ENCODE measurements at regions not wholly inside any gene's neighbourhood (a gene's known extent, or its start where the extent isn't known, plus 50 kb on each side); places are given as distances from the start of the nearest gene placed in this dataset.

GRCh38 chr6:18053555-18054445 lies 66.4 kb upstream of the KIF13A start:
- Histone ChIP-seq H2AK5ac (ENCODE audit: low read length, severe bottlenecking) (no peak overlapping the region), H3K14ac (ENCODE audit: low read length in 2 of 2) (no peak overlapping the region), H3K9me3 (ENCODE audit: control insufficient read depth, low read length) (no peaks in the 10 kb centered on the region), H3K4me2 (ENCODE audit: low read length, poor library complexity, severe bottlenecking) (no peak overlapping the region), H3K23ac (ENCODE audit: low read length in 2 of 2) (no peak overlapping the region), H4K8ac (ENCODE audit: low read length) (no peak overlapping the region), H3K79me1 (replicated peaks; ENCODE audit: low read length, poor library complexity, severe bottlenecking) (no peaks in the 10 kb centered on the region), H3K27me3 (ENCODE audit: control insufficient read depth in 1 of 2, insufficient read depth in 1 of 2, low read length in 2 of 2) (peaks cover 0 to 5% of the 10 kb centered on the region in 2 experiments), H3K4me3 (ENCODE audit: insufficient read depth in 1 of 2, low read depth in 1 of 2, low read length in 2 of 2) (no peak overlapping the region), H2BK12ac (ENCODE audit: low read length in 2 of 2) (no peak overlapping the region), H2BK120ac (ENCODE audit: low read depth, low read length) (no peak overlapping the region), H3K9ac (ENCODE audit: low read length) (peak overlapping the region; percentile 73), H3K4me1 (ENCODE audit: control insufficient read depth, insufficient read depth, low read depth, low read length) (no peaks in the 10 kb centered on the region), H2AFZ (ENCODE audit: low read depth, low read length) (no peak overlapping the region), H2BK15ac (ENCODE audit: low read depth, poor library complexity, severe bottlenecking) (no peak overlapping the region), H2BK5ac (ENCODE audit: low read depth, low read length, poor library complexity, severe bottlenecking) (no peak overlapping the region), H4K91ac (ENCODE audit: low read length) (no peak overlapping the region), H3K27ac (ENCODE audit: low read length, poor library complexity, severe bottlenecking) (no peak overlapping the region), H3K4ac (ENCODE audit: low read depth in 1 of 2, low read length in 2 of 2) (no peak overlapping the region), H3K18ac (ENCODE audit: low read depth in 1 of 2, low read length in 2 of 2) (no peak overlapping the region), H3K36me3 (ENCODE audit: control insufficient read depth in 1 of 2, insufficient read depth in 2 of 2, low read depth in 1 of 2, low read length in 2 of 2) (no peaks in the 10 kb centered on the region)
- no peak for DNase-seq
- 93% methylated on average over 4 of the region's 6 CpGs for WGBS

- no peak overlapping the region for H3K4me3 ChIP-seq (ENCODE audit: insufficient read depth in 1 of 2, low read depth in 1 of 2, low read length in 2 of 2)
- peak overlapping the region; percentile 73 for H3K9ac ChIP-seq (ENCODE audit: low read length)
- H4K8ac ChIP-seq (ENCODE audit: low read length) = no peak overlapping the region
- no peak overlapping the region for H3K27ac ChIP-seq (ENCODE audit: low read length, poor library complexity, severe bottlenecking)
- no peak overlapping the region for H3K4ac ChIP-seq (ENCODE audit: low read depth in 1 of 2, low read length in 2 of 2)
- H3K23ac ChIP-seq (ENCODE audit: low read length in 2 of 2) = no peak overlapping the region
- no peak overlapping the region for H2AK5ac ChIP-seq (ENCODE audit: low read length, severe bottlenecking)
- H3K27me3 ChIP-seq (ENCODE audit: control insufficient read depth in 1 of 2, insufficient read depth in 1 of 2, low read length in 2 of 2) = peaks cover 0 to 2% of the 10 kb centered on the region in 2 experiments
- H2BK12ac ChIP-seq (ENCODE audit: low read length in 2 of 2) = no peak overlapping the region
- no peaks in the 10 kb centered on the region for H3K36me3 ChIP-seq (ENCODE audit: control insufficient read depth in 1 of 2, insufficient read depth in 2 of 2, low read depth in 1 of 2, low read length in 2 of 2)
- no peak overlapping the region for H2BK15ac ChIP-seq (ENCODE audit: low read depth, poor library complexity, severe bottlenecking)
- WGBS = 100% methylated on average over 4 of the region's 7 CpGs
- no peak overlapping the region for H2BK120ac ChIP-seq (ENCODE audit: low read depth, low read length)
- no peak overlapping the region for H2BK5ac ChIP-seq (ENCODE audit: low read depth, low read length, poor library complexity, severe bottlenecking)
- no peak overlapping the region for H3K18ac ChIP-seq (ENCODE audit: low read depth in 1 of 2, low read length in 2 of 2)
- peak; percentile 33 for DNase-seq
- no peaks in the 10 kb centered on the region for H3K79me1 ChIP-seq (replicated peaks; ENCODE audit: low read length, poor library complexity, severe bottlenecking)
- no peak overlapping the region for H3K4me2 ChIP-seq (ENCODE audit: low read length, poor library complexity, severe bottlenecking)
- H2AFZ ChIP-seq (ENCODE audit: low read depth, low read length) = no peak overlapping the region
- H3K14ac ChIP-seq (ENCODE audit: low read length in 2 of 2) = no peak overlapping the region
- no peaks in the 10 kb centered on the region for H3K4me1 ChIP-seq (ENCODE audit: control insufficient read depth, insufficient read depth, low read depth, low read length)
- no peaks in the 10 kb centered on the region for H3K9me3 ChIP-seq (ENCODE audit: control insufficient read depth, low read length)
- H4K91ac ChIP-seq (ENCODE audit: low read length) = no peak overlapping the region
Observed at GRCh38 chr6:18053078-18053477, 65.6 kb upstream of the KIF13A start.

- Histone ChIP-seq H3K4me2 (ENCODE audit: low read length, poor library complexity, severe bottlenecking) (no peak overlapping the region), H3K23ac (ENCODE audit: low read length in 2 of 2) (no peak overlapping the region), H3K4me1 (ENCODE audit: control insufficient read depth, insufficient read depth, low read depth, low read length) (no peaks in the 10 kb centered on the region), H3K9me3 (ENCODE audit: control insufficient read depth, low read length) (no peaks in the 10 kb centered on the region), H2BK15ac (ENCODE audit: low read depth, poor library complexity, severe bottlenecking) (no peak overlapping the region), H3K14ac (ENCODE audit: low read length in 2 of 2) (no peak overlapping the region), H2BK5ac (ENCODE audit: low read depth, low read length, poor library complexity, severe bottlenecking) (no peak overlapping the region), H3K27me3 (ENCODE audit: control insufficient read depth in 1 of 2, insufficient read depth in 1 of 2, low read length in 2 of 2) (no peaks in the 10 kb centered on the region), H4K91ac (ENCODE audit: low read length) (no peak overlapping the region), H3K27ac (ENCODE audit: low read length, poor library complexity, severe bottlenecking) (no peak overlapping the region), H2BK12ac (ENCODE audit: low read length in 2 of 2) (no peak overlapping the region), H3K18ac (ENCODE audit: low read depth in 1 of 2, low read length in 2 of 2) (no peak overlapping the region), H3K4me3 (ENCODE audit: insufficient read depth in 1 of 2, low read depth in 1 of 2, low read length in 2 of 2) (no peak overlapping the region), H2AK5ac (ENCODE audit: low read length, severe bottlenecking) (no peak overlapping the region), H3K36me3 (ENCODE audit: control insufficient read depth in 1 of 2, insufficient read depth in 2 of 2, low read depth in 1 of 2, low read length in 2 of 2) (no peaks in the 10 kb centered on the region), H3K79me1 (replicated peaks; ENCODE audit: low read length, poor library complexity, severe bottlenecking) (no peaks in the 10 kb centered on the region), H4K8ac (ENCODE audit: low read length) (no peak overlapping the region), H2AFZ (ENCODE audit: low read depth, low read length) (no peak overlapping the region), H3K4ac (ENCODE audit: low read depth in 1 of 2, low read length in 2 of 2) (no peak overlapping the region), H3K9ac (ENCODE audit: low read length) (no peak overlapping the region), H2BK120ac (ENCODE audit: low read depth, low read length) (no peak overlapping the region)
- DNase-seq = no peak
- WGBS = 95% methylated on average over 2 of the region's 2 CpGs
Observed at GRCh38 chr6:18049646-18050045, 62.2 kb upstream of the KIF13A start.

GRCh38 chr6:18048953-18049630 lies 61.7 kb upstream of the KIF13A start:
- H3K18ac ChIP-seq (ENCODE audit: low read depth in 1 of 2, low read length in 2 of 2) = no peak overlapping the region
- no peak overlapping the region for H2AK5ac ChIP-seq (ENCODE audit: low read length, severe bottlenecking)
- no peak overlapping the region for H3K4me3 ChIP-seq (ENCODE audit: insufficient read depth in 1 of 2, low read depth in 1 of 2, low read length in 2 of 2)
- no peaks in the 10 kb centered on the region for H3K27me3 ChIP-seq (ENCODE audit: control insufficient read depth in 1 of 2, insufficient read depth in 1 of 2, low read length in 2 of 2)
- H3K9ac ChIP-seq (ENCODE audit: low read length) = no peak overlapping the region
- no peak overlapping the region for H3K23ac ChIP-seq (ENCODE audit: low read length in 2 of 2)
- no peak overlapping the region for H3K14ac ChIP-seq (ENCODE audit: low read length in 2 of 2)
- no peak overlapping the region for H2BK120ac ChIP-seq (ENCODE audit: low read depth, low read length)
- no peaks in the 10 kb centered on the region for H3K36me3 ChIP-seq (ENCODE audit: control insufficient read depth in 1 of 2, insufficient read depth in 2 of 2, low read depth in 1 of 2, low read length in 2 of 2)
- no peak overlapping the region for H3K4ac ChIP-seq (ENCODE audit: low read depth in 1 of 2, low read length in 2 of 2)
- no peak overlapping the region for H2BK12ac ChIP-seq (ENCODE audit: low read length in 2 of 2)
- no peak overlapping the region for H4K8ac ChIP-seq (ENCODE audit: low read length)
- H3K4me1 ChIP-seq (ENCODE audit: control insufficient read depth, insufficient read depth, low read depth, low read length) = no peaks in the 10 kb centered on the region
- no peak overlapping the region for H2BK15ac ChIP-seq (ENCODE audit: low read depth, poor library complexity, severe bottlenecking)
- H3K9me3 ChIP-seq (ENCODE audit: control insufficient read depth, low read length) = no peaks in the 10 kb centered on the region
- 86% methylated on average over 2 of the region's 4 CpGs for WGBS
- no peaks in the 10 kb centered on the region for H3K79me1 ChIP-seq (replicated peaks; ENCODE audit: low read length, poor library complexity, severe bottlenecking)
- DNase-seq = no peak
- no peak overlapping the region for H3K4me2 ChIP-seq (ENCODE audit: low read length, poor library complexity, severe bottlenecking)
- H2BK5ac ChIP-seq (ENCODE audit: low read depth, low read length, poor library complexity, severe bottlenecking) = no peak overlapping the region
- H3K27ac ChIP-seq (ENCODE audit: low read length, poor library complexity, severe bottlenecking) = no peak overlapping the region
- H2AFZ ChIP-seq (ENCODE audit: low read depth, low read length) = no peak overlapping the region
- H4K91ac ChIP-seq (ENCODE audit: low read length) = no peak overlapping the region
